ENCODE measurements at regions not wholly inside any gene's neighbourhood (a gene's known extent, or its start where the extent isn't known, plus 50 kb on each side); places are given as distances from the start of the nearest gene placed in this dataset.

DNA sequence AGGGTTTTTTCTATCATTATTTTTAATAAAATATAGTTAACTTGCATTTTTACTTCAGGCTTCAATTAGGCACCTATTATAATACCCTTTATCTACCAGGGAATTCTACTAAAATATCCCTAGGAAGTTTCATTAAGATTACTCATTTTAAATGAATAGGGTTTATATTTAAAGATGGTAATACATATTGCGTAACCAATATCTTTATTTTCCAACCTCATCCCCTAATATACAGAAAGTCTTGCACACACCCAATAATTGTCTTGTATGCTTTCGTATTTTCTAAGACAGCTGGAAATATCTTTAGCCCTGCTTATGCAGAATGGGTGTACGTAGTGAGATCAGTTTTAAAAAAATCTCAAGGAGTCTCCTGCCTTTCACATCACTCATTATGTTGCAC lies 1186.8 kb downstream of the TECRL start:
- Histone ChIP-seq H3K4me1 (ENCODE audit: insufficient read depth, low read length, poor library complexity, severe bottlenecking) (no peaks in the 10 kb centered on the region), H3K27ac (ENCODE audit: low read depth, low read length, poor library complexity, severe bottlenecking) (no peak overlapping the region), H3K79me2 (ENCODE audit: insufficient read depth, low read depth, low read length) (no peaks in the 10 kb centered on the region), H3K4me2 (ENCODE audit: low read length) (no peak overlapping the region), H3K4me3 (ENCODE audit: low read depth, low read length, poor library complexity, severe bottlenecking) (no peak overlapping the region), H3K36me3 (ENCODE audit: insufficient read depth, low read length) (no peaks in the 10 kb centered on the region), H3K9me3 (ENCODE audit: low read length) (no peaks in the 10 kb centered on the region), H2AFZ (ENCODE audit: low read length) (no peak overlapping the region), H3K9me2 (ENCODE audit: insufficient read depth, low read length) (no peaks in the 10 kb centered on the region), H4K20me1 (ENCODE audit: insufficient read depth, low read length) (no peaks in the 10 kb centered on the region)
- BruUV-seq (replicated peaks), result no TSS peak
- POLR2A ChIA-PET, result no interaction called here
- DNase-seq (ENCODE audit: low spot score), result no peak
- intact Hi-C loops (cut with micrococcal nuclease; ENCODE audit: unreplicated experiment), result no loop called here
- CTCF ChIA-PET (ENCODE audit: unreplicated experiment), result no interaction called here
- TF ChIP-seq EZH2phosphoT487 (IDR thresholded peaks at IDR 0.05; ENCODE audit: borderline replicate concordance, low read depth, low read length), result no peak
- TF ChIP-seq, protein P1, sequence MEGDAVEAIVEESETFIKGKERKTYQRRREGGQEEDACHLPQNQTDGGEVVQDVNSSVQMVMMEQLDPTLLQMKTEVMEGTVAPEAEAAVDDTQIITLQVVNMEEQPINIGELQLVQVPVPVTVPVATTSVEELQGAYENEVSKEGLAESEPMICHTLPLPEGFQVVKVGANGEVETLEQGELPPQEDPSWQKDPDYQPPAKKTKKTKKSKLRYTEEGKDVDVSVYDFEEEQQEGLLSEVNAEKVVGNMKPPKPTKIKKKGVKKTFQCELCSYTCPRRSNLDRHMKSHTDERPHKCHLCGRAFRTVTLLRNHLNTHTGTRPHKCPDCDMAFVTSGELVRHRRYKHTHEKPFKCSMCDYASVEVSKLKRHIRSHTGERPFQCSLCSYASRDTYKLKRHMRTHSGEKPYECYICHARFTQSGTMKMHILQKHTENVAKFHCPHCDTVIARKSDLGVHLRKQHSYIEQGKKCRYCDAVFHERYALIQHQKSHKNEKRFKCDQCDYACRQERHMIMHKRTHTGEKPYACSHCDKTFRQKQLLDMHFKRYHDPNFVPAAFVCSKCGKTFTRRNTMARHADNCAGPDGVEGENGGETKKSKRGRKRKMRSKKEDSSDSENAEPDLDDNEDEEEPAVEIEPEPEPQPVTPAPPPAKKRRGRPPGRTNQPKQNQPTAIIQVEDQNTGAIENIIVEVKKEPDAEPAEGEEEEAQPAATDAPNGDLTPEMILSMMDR (conservative IDR thresholded peaks at IDR 0.05; ENCODE audit: low read length), result no peak

DNA sequence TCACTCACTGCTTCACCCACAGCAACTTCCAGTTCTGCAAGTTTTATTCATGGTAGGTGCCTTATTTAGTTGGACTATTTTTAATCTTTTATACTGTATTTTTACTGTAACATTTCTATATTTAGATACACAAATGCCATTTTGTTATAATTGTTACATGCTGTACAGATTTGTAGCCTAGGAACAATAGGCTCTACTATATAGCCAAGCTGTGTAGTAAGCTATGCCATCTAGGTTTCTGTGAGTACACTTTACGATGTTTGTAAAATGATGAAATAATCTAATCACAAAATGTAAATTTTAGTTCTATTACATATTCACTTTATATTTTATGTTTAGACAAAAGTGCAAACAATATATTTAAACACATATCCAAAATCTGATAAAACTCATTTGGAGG lies 1187.8 kb downstream of the TECRL start:
- H3K9me3 ChIP-seq (ENCODE audit: low read length), result no peaks in the 10 kb centered on the region
- no peaks in the 10 kb centered on the region for H3K4me1 ChIP-seq (ENCODE audit: insufficient read depth, low read length, poor library complexity, severe bottlenecking)
- no peak for DNase-seq (ENCODE audit: low spot score)
- ChIA-PET POLR2A (no interaction called here), CTCF (ENCODE audit: unreplicated experiment) (no interaction called here)
- no peaks in the 10 kb centered on the region for H3K9me2 ChIP-seq (ENCODE audit: insufficient read depth, low read length)
- intact Hi-C loops (cut with micrococcal nuclease; ENCODE audit: unreplicated experiment), result no loop called here
- H3K4me3 ChIP-seq (ENCODE audit: low read depth, low read length, poor library complexity, severe bottlenecking), result no peak overlapping the region
- TF ChIP-seq EZH2phosphoT487 (IDR thresholded peaks at IDR 0.05; ENCODE audit: borderline replicate concordance, low read depth, low read length), result no peak
- TF ChIP-seq, protein P1 (conservative IDR thresholded peaks at IDR 0.05; ENCODE audit: low read length), result no peak
- no peaks in the 10 kb centered on the region for H3K79me2 ChIP-seq (ENCODE audit: insufficient read depth, low read depth, low read length)
- H3K36me3 ChIP-seq (ENCODE audit: insufficient read depth, low read length), result no peaks in the 10 kb centered on the region
- H2AFZ ChIP-seq (ENCODE audit: low read length), result no peak overlapping the region
- no peak overlapping the region for H3K4me2 ChIP-seq (ENCODE audit: low read length)
- H4K20me1 ChIP-seq (ENCODE audit: insufficient read depth, low read length), result no peaks in the 10 kb centered on the region
- BruUV-seq (replicated peaks), result no TSS peak
- no peak overlapping the region for H3K27ac ChIP-seq (ENCODE audit: low read depth, low read length, poor library complexity, severe bottlenecking)

DNA sequence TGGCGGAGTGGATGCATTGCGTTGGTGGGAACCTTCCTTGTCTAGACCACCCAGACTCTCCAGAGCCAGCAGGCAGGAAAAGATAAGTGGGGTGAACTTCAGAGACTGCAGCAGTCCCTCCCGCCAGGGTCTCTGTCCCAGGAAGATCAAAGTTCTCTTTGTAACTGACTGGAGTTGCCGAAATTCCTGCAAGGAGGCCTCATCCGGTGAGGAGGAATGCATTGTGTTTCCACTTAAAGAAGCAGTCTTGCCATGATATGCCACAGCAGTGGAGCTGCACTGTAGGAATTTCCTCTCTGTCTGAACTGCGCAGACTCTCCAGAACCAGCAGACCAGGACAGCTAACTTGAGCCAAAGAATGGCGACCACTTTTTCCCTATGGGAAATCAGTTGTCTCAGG lies 1190.4 kb downstream of the TECRL start:
- DNase-seq (ENCODE audit: low spot score), result no peak
- TF ChIP-seq EZH2phosphoT487 (IDR thresholded peaks at IDR 0.05; ENCODE audit: borderline replicate concordance, low read depth, low read length), result no peak
- TF ChIP-seq, protein P1 (conservative IDR thresholded peaks at IDR 0.05; ENCODE audit: low read length), result no peak
- Histone ChIP-seq H3K9me3 (ENCODE audit: low read length) (no peaks in the 10 kb centered on the region), H3K9me2 (ENCODE audit: insufficient read depth, low read length) (no peaks in the 10 kb centered on the region), H3K4me1 (ENCODE audit: insufficient read depth, low read length, poor library complexity, severe bottlenecking) (no peaks in the 10 kb centered on the region), H3K4me2 (ENCODE audit: low read length) (no peak overlapping the region), H4K20me1 (ENCODE audit: insufficient read depth, low read length) (no peaks in the 10 kb centered on the region), H3K79me2 (ENCODE audit: insufficient read depth, low read depth, low read length) (no peaks in the 10 kb centered on the region), H3K4me3 (ENCODE audit: low read depth, low read length, poor library complexity, severe bottlenecking) (no peak overlapping the region), H3K36me3 (ENCODE audit: insufficient read depth, low read length) (no peaks in the 10 kb centered on the region), H3K27ac (ENCODE audit: low read depth, low read length, poor library complexity, severe bottlenecking) (no peak overlapping the region), H2AFZ (ENCODE audit: low read length) (no peak overlapping the region)
- ChIA-PET POLR2A (no interaction called here), CTCF (ENCODE audit: unreplicated experiment) (no interaction called here)
- no TSS peak for BruUV-seq (replicated peaks)
- intact Hi-C loops (cut with micrococcal nuclease; ENCODE audit: unreplicated experiment), result no loop called here

All from OCI-LY7 (cell line).